ENCODE measurements at regions not wholly inside any gene's neighbourhood (a gene's known extent, or its start where the extent isn't known, plus 50 kb on each side); places are given as distances from the start of the nearest gene placed in this dataset.

DNA sequence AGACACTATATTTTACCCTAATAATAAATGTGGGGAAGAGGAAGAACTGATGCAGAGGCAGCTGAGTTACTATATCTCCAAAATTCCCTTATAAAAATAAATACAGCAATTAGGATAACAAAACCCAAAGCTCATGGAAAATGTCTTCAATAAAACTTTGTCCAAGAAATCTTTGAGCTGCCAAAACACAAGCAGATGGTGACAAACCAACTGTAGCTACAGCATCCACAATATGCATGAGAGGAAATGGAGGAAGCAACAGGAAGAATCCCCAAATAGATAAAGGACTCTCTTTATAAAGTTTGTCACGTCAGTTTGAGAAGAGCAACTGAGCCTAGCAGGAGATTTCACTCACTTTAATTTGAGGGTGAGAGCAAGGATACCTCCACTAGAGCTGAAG, 638.2 kb downstream of the IGSF11 start:
- Histone ChIP-seq H3K36me3 (ENCODE audit: low read depth) (no peaks in the 10 kb centered on the region), H3K4me1 (ENCODE audit: low read depth) (no peaks in the 10 kb centered on the region), H3K4me3 (no peak overlapping the region), H3K9me3 (no peaks in the 10 kb centered on the region)
- ATAC-seq (no peak), DNase-seq (no peak)
- intact Hi-C loops (cut with DNase I, micrococcal nuclease), result no loop called here
- no peak for TF ChIP-seq CTCF (IDR thresholded peaks at IDR 0.05)

DNA sequence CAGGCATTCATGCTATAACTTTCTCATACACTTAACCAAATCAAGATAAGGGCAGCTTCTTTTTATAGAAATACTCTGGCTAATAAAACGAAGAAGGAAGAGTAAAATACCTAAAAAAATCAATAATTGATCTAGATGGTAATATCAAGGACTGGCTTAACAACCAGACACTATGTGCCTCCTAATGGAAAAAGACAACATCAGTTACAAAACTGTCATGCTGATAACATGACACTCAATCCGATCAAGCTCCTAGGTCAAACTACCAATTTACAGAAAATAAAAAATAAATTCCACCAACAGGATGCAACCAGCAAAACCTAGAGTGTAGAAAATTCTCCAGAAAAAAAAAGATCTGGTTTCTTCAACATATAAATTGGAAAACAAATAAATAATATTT, 634.6 kb downstream of the IGSF11 start:
- intact Hi-C loops (cut with DNase I, micrococcal nuclease), result no loop called here
- ATAC-seq, result no peak
- Histone ChIP-seq H3K36me3 (ENCODE audit: low read depth) (no peaks in the 10 kb centered on the region), H3K9me3 (no peaks in the 10 kb centered on the region), H3K4me3 (no peak overlapping the region), H3K4me1 (ENCODE audit: low read depth) (no peaks in the 10 kb centered on the region)
- DNase-seq, result no peak
- TF ChIP-seq CTCF (IDR thresholded peaks at IDR 0.05), result no peak

GRCh38 chr3:118400886-118401285, 633.8 kb downstream of the IGSF11 start:
- no peak overlapping the region for H3K4me3 ChIP-seq
- DNase-seq (no peak), ATAC-seq (no peak)
- no peaks in the 10 kb centered on the region for H3K36me3 ChIP-seq (ENCODE audit: low read depth)
- intact Hi-C loops (cut with DNase I, micrococcal nuclease), result no loop called here
- H3K9me3 ChIP-seq, result no peaks in the 10 kb centered on the region
- TF ChIP-seq CTCF (IDR thresholded peaks at IDR 0.05), result no peak
- no peaks in the 10 kb centered on the region for H3K4me1 ChIP-seq (ENCODE audit: low read depth)

- intact Hi-C loops (cut with DNase I, micrococcal nuclease), result no loop called here
- Histone ChIP-seq H3K9me3 (no peaks in the 10 kb centered on the region), H3K4me1 (ENCODE audit: low read depth) (no peaks in the 10 kb centered on the region), H3K36me3 (ENCODE audit: low read depth) (no peaks in the 10 kb centered on the region), H3K4me3 (no peak overlapping the region)
- TF ChIP-seq CTCF (IDR thresholded peaks at IDR 0.05), result no peak
- no peak for DNase-seq
- ATAC-seq, result no peak
These were observed 632.8 kb downstream of the IGSF11 start for GRCh38 chr3:118401887-118402286.

- TF ChIP-seq CTCF (IDR thresholded peaks at IDR 0.05), result no peak
- intact Hi-C loops (cut with DNase I, micrococcal nuclease), result no loop called here
- no peaks in the 10 kb centered on the region for H3K4me1 ChIP-seq (ENCODE audit: low read depth)
- H3K4me3 ChIP-seq, result no peak overlapping the region
- H3K9me3 ChIP-seq, result no peaks in the 10 kb centered on the region
- DNase-seq (no peak), ATAC-seq (no peak)
- H3K36me3 ChIP-seq (ENCODE audit: low read depth), result no peaks in the 10 kb centered on the region
These were observed 631.7 kb downstream of the IGSF11 start for GRCh38 chr3:118402971-118403370.

DNA sequence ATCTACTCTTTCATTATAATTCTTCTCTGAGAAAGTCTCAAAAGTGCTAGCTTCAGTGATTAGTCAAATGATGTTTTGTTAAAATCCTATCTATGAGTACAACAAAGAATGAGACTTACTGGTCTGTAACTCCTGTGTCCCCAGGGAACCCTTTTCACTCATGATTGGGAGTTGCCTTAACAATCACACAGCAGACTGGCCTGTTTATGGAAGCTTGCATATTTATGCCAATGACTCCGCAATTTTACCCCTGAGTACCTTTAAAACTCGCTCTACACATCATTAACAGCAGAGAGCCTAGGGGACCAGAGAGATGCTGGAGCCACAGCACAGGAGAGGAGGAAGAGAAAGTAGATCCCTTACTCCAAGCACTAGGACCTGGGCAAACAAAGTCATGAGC, 628.1 kb downstream of the IGSF11 start:
- intact Hi-C loops (cut with DNase I, micrococcal nuclease), result no loop called here
- Histone ChIP-seq H3K4me3 (no peak overlapping the region), H3K36me3 (ENCODE audit: low read depth) (no peaks in the 10 kb centered on the region), H3K9me3 (no peaks in the 10 kb centered on the region), H3K4me1 (ENCODE audit: low read depth) (no peaks in the 10 kb centered on the region)
- DNase-seq (no peak), ATAC-seq (no peak)
- no peak for TF ChIP-seq CTCF (IDR thresholded peaks at IDR 0.05)
